HepG2 (cell line): ENCODE measurements at regions not wholly inside any gene's neighbourhood (a gene's known extent, or its start where the extent isn't known, plus 50 kb on each side); places are given as distances from the start of the nearest gene placed in this dataset.

Source experiments
- ATAC-seq: fragments of 200-7000 bp; cut with Tn5 transposase; 3 replicates; pipeline ENCODE4 v1.9.1; 2020; ENCODE audit warnings: mild to moderate bottlenecking, moderate library complexity
- BruUV-seq: library from RNA; stranded (reverse); fragments of 400-500 nt; replicated peaks from 2 replicates; lab custom pipeline; 2021; lab: Mats Ljungman, UMichigan
- CTCF ChIA-PET: fragments of 300-600 bp; formaldehyde crosslinking; extraction: SDS; loops from one replicate; lab custom pipeline; 2021; ENCODE audit warnings: low total read pairs, inconsistent platforms, low intra/inter-chr PET ratio; lab: Yijun Ruan, JAX
- POLR2A ChIA-PET: fragments of 350-600 bp; sonication (Branson Sonifier 250); formaldehyde crosslinking; loops from one replicate; lab custom pipeline; 2020; ENCODE audit warnings: antibody characterized with exemption, inconsistent platforms; lab: Yijun Ruan, JAX
- DNase-seq: peaks from one replicate; pipeline ENCODE4 v3.0.0-alpha.2; 2015; ENCODE audit warnings: low spot score
- FAIRE-seq: peaks from 3 replicates; lab custom pipeline; 2011; peaks lifted over from hg19 to GRCh38; lab: Jason Lieb, UNC
- H2AFZ ChIP-seq: one replicate; pipeline ENCODE4 v1.6.1; 2011; ENCODE audit warnings: low read length, inconsistent platforms
- H3K27ac ChIP-seq: fragments of 300-600 bp; 3 replicates; pipeline ENCODE4 v1.8.0; 2011; ENCODE audit warnings: mixed run types, mild to moderate bottlenecking, mixed read lengths, low read length, inconsistent platforms; ENCODE audit not compliant: insufficient read depth; ENCODE audit errors: extremely low read length
- H3K27me3 ChIP-seq, 2 experiments: fragments of 200-600 bp in 1 of 2; 2 replicates in 1 of 2; 3 replicates in 1 of 2; pipeline versions ENCODE4 v1.6.0 to v1.8.0; 2011; ENCODE audit warnings: low read length in 2 of 2, mild to moderate bottlenecking in 2 of 2, moderate library complexity in 2 of 2, inconsistent platforms in 1 of 2; ENCODE audit not compliant: insufficient read depth in 2 of 2, control insufficient read depth in 1 of 2
- H3K36me3 ChIP-seq, 2 experiments: fragments of 200-600 bp in 1 of 2; replicated peaks in 1 of 2; 2 replicates in 1 of 2; 3 replicates in 1 of 2; pipeline versions ENCODE4 v1.5.1 to v1.8.0; 2011; ENCODE audit warnings: low read length in 2 of 2, inconsistent platforms in 1 of 2; ENCODE audit not compliant: insufficient read depth in 2 of 2, control insufficient read depth in 1 of 2
- H3K4me1 ChIP-seq: 2 replicates; pipeline ENCODE4 v1.5.1; 2012; ENCODE audit warnings: low read length, inconsistent platforms; ENCODE audit not compliant: insufficient read depth
- H3K4me2 ChIP-seq: 2 replicates; pipeline ENCODE4 v1.6.0; 2011; ENCODE audit warnings: low read depth, low read length, inconsistent platforms
- H3K4me3 ChIP-seq, 3 experiments: fragments of 200-600 bp in 1 of 3; sonication (generic), shearing (Covaris generic) in 1 of 3; replicated peaks in 1 of 3; 2 replicates each; pipeline ENCODE4 v1.5.1; 2011 to 2016; ENCODE audit warnings: low read length in 3 of 3, inconsistent platforms in 2 of 3, low read depth in 2 of 3, mild to moderate bottlenecking in 2 of 3, control low read depth in 1 of 3, mixed read lengths in 1 of 3; ENCODE audit not compliant: insufficient read depth in 1 of 3
- H3K79me2 ChIP-seq: one replicate; pipeline ENCODE4 v1.6.1; 2011; ENCODE audit warnings: low read length, inconsistent platforms; ENCODE audit not compliant: insufficient read depth
- H3K9ac ChIP-seq: 2 replicates; pipeline ENCODE4 v1.6.0; 2011; ENCODE audit warnings: mild to moderate bottlenecking, low read depth, low read length, inconsistent platforms; ENCODE audit not compliant: insufficient read depth
- H3K9me3 ChIP-seq: 2 replicates; pipeline ENCODE4 v1.5.1; 2012; ENCODE audit warnings: mild to moderate bottlenecking, low read length
- H4K20me1 ChIP-seq: 2 replicates; pipeline ENCODE4 v1.6.0; 2011; ENCODE audit warnings: inconsistent platforms, mild to moderate bottlenecking, low read length, moderate library complexity; ENCODE audit not compliant: insufficient read depth
- CTCF ChIP-seq: sonication (generic); formaldehyde crosslinking; IDR thresholded peaks from 2 replicates; pipeline ENCODE4 v1.5.0; 2020; ENCODE audit warnings: mild to moderate bottlenecking, missing genetic modification reagents, moderate library complexity
- EP300 ChIP-seq, 3 experiments: sonication (generic) in 1 of 3; formaldehyde crosslinking in 1 of 3; IDR thresholded peaks; 2 replicates each; pipeline versions ENCODE4 v1.5.1 to v1.6.1; 2011 to 2020; ENCODE audit warnings: low read depth in 2 of 3, low read length in 2 of 3, borderline replicate concordance in 1 of 3, improper control_type of control experiment in 1 of 3, mild to moderate bottlenecking in 1 of 3, missing genetic modification reagents in 1 of 3, moderate library complexity in 1 of 3
- FOSL1 ChIP-seq: sonication (generic); formaldehyde crosslinking; IDR thresholded peaks from 2 replicates; pipeline ENCODE4 v1.9.0; 2021; ENCODE audit warnings: missing genetic modification reagents, borderline replicate concordance
- HDAC6 ChIP-seq: fragments of 200-600 bp; sonication (generic); IDR thresholded peaks from 2 replicates; pipeline ENCODE4 v1.7.0; 2017; ENCODE audit warnings: mild to moderate bottlenecking, antibody characterized with exemption, low read length, low read depth
- HMGXB3 ChIP-seq: sonication (generic); formaldehyde crosslinking; IDR thresholded peaks from 2 replicates; pipeline ENCODE4 v1.4.0; 2020; ENCODE audit warnings: missing genetic modification reagents, borderline replicate concordance
- MAF1 ChIP-seq: sonication (generic); formaldehyde crosslinking; IDR thresholded peaks from 2 replicates; pipeline ENCODE4 v1.5.0; 2020; ENCODE audit warnings: missing genetic modification reagents, borderline replicate concordance
- MEF2D ChIP-seq: sonication (generic); formaldehyde crosslinking; IDR thresholded peaks from 2 replicates; pipeline ENCODE4 v1.5.1; 2020; ENCODE audit warnings: mild to moderate bottlenecking, missing genetic modification reagents
- REL ChIP-seq: sonication (generic); formaldehyde crosslinking; conservative IDR thresholded peaks from 2 replicates; pipeline ENCODE4 v1.8.0; 2022; ENCODE audit warnings: mild to moderate bottlenecking, missing genetic modification reagents, moderate library complexity
- RFX1 ChIP-seq: fragments of 450-650 bp; IDR thresholded peaks from 2 replicates; pipeline ENCODE4 v1.6.1; 2017
- TSC22D2 ChIP-seq: sonication (generic); formaldehyde crosslinking; IDR thresholded peaks from 2 replicates; pipeline ENCODE4 v1.5.1; 2020; ENCODE audit warnings: missing genetic modification reagents, mild to moderate bottlenecking, borderline replicate concordance
- ZNF253 ChIP-seq: sonication (generic); formaldehyde crosslinking; IDR thresholded peaks from 2 replicates; pipeline ENCODE4 v1.8.0; 2022; ENCODE audit warnings: mild to moderate bottlenecking, missing genetic modification reagents, borderline replicate concordance
- ZNF256 ChIP-seq: sonication (generic); formaldehyde crosslinking; conservative IDR thresholded peaks from 2 replicates; pipeline ENCODE4 v1.4.0; 2020; ENCODE audit warnings: missing genetic modification reagents
- ZNF547 ChIP-seq: sonication (generic); formaldehyde crosslinking; IDR thresholded peaks from 2 replicates; pipeline ENCODE4 v1.5.1; 2020; ENCODE audit warnings: mild to moderate bottlenecking, missing genetic modification reagents
- ZNF704 ChIP-seq: sonication (generic); formaldehyde crosslinking; IDR thresholded peaks from 2 replicates; pipeline ENCODE4 v1.8.1; 2023; ENCODE audit warnings: mild to moderate bottlenecking, inconsistent platforms, moderate library complexity, missing genetic modification reagents, borderline replicate concordance
- ZNF777 ChIP-seq: sonication (generic); formaldehyde crosslinking; IDR thresholded peaks from 2 replicates; pipeline ENCODE4 v1.4.0; 2020; ENCODE audit warnings: missing genetic modification reagents
- ZNF782 ChIP-seq: sonication (generic); formaldehyde crosslinking; IDR thresholded peaks from 2 replicates; pipeline ENCODE4 v1.4.0; 2020; ENCODE audit warnings: missing genetic modification reagents, mild to moderate bottlenecking, borderline replicate concordance
- WGBS: methylation state at CpG from one replicate; pipeline ENCODE4 v1.1.6; 2017; ENCODE audit warnings: low lambda C conversion rate; 5-methylcytosine and 5-hydroxymethylcytosine counted together
- in situ Hi-C: cut with HindIII; loops from 2 replicates; pipeline ENCODE4 v1.10.0; 2017; ENCODE audit warnings: low pct_unique_long_range_greater_than_20kb; ENCODE audit not compliant: extremely low pct_ligation_motif_present
- intact Hi-C: fragments of 100-400 bp; cut with micrococcal nuclease; formaldehyde crosslinking; loops from one replicate; pipeline ENCODE4 v1.10.0; 2022; ENCODE audit not compliant: unreplicated experiment

- no peak for DNase-seq
- no peak for TF ChIP-seq ZNF547 (CRISPR knock-in tag)
- TF ChIP-seq MAF1 (CRISPR knock-in tag) = no peak
- no peak for TF ChIP-seq ZNF253 (CRISPR knock-in tag)
- TF ChIP-seq TSC22D2 (CRISPR knock-in tag) = no peak
- no peak for TF ChIP-seq ZNF704 (CRISPR knock-in tag)
- TF ChIP-seq HMGXB3 (CRISPR knock-in tag) = no peak
- TF ChIP-seq HDAC6 = no peak
- TF ChIP-seq FOSL1 (CRISPR knock-in tag) = no peak
- TF ChIP-seq EP300 (IDR thresholded peaks at IDR 0.05; ENCODE audit: low read depth in 2 of 2, low read length in 2 of 2) = no peak
- TF ChIP-seq EP300 (CRISPR knock-in tag; IDR thresholded peaks at IDR 0.05; ENCODE audit: borderline replicate concordance) = no peak
- TF ChIP-seq RFX1 = no peak
- TF ChIP-seq CTCF (CRISPR knock-in tag) = no peak
- TF ChIP-seq ZNF777 = no peak
- no peak for TF ChIP-seq ZNF782 (CRISPR knock-in tag)
- TF ChIP-seq ZNF256 = no peak
- TF ChIP-seq MEF2D (CRISPR knock-in tag) = no peak
- TF ChIP-seq REL (CRISPR knock-in tag) = no peak
These were observed 102.2 kb upstream of the SLC24A3 start for GRCh38 chr20:19110285-19110684.

More at GRCh38 chr20:19110285-19110684, 102.2 kb upstream of the SLC24A3 start:
- ATAC-seq (no peak), FAIRE-seq (no peak)
- Histone ChIP-seq H3K4me2 (no peak overlapping the region), H3K79me2 (no peaks in the 10 kb centered on the region), H3K9ac (no peak overlapping the region), H2AFZ (no peak overlapping the region), H3K9me3 (no peaks in the 10 kb centered on the region), H3K4me3 (no peak overlapping the region), H3K36me3 (no peaks in the 10 kb centered on the region), H3K27me3 (no peaks in the 10 kb centered on the region), H4K20me1 (no peaks in the 10 kb centered on the region), H3K27ac (no peak overlapping the region), H3K4me1 (no peaks in the 10 kb centered on the region)
- 15% methylated on average over 3 of the region's 3 CpGs for WGBS
- in situ Hi-C loops (loop anchor here (10.0 kb wide), 1 partner anchor 55 kb away; no protein-coding TSS in a partner anchor), intact Hi-C loops (no loop called here)
- ChIA-PET POLR2A (no interaction called here), CTCF (no interaction called here)
- no TSS peak for BruUV-seq
